ENCODE measurements at regions not wholly inside any gene's neighbourhood (a gene's known extent, or its start where the extent isn't known, plus 50 kb on each side); places are given as distances from the start of the nearest gene placed in this dataset.

GRCh38 chr5:167557359-167557758 lies 734.1 kb upstream of the WWC1 start:
- DNase-seq (ENCODE audit: low spot score), result no peak

GRCh38 chr5:167561796-167562195 lies 729.6 kb upstream of the WWC1 start:
- no peak for DNase-seq (ENCODE audit: low spot score)

- no peak for DNase-seq (ENCODE audit: low spot score)
Measured at GRCh38 chr5:167564275-167564674, 727.2 kb upstream of the WWC1 start.

GRCh38 chr5:167565189-167565954 lies 726.1 kb upstream of the WWC1 start:
- peak; percentile 20 for DNase-seq (ENCODE audit: low spot score)

- DNase-seq (ENCODE audit: low spot score), result no peak
Measured at GRCh38 chr5:167570431-167570830, 721.0 kb upstream of the WWC1 start.

- no peak for DNase-seq (ENCODE audit: low spot score)
Measured at GRCh38 chr5:167571824-167572223, 719.6 kb upstream of the WWC1 start.

GRCh38 chr5:167573370-167574127 lies 717.9 kb upstream of the WWC1 start:
- DNase-seq (ENCODE audit: low spot score), result no peak

GRCh38 chr5:167574464-167574863 lies 717.0 kb upstream of the WWC1 start:
- no peak for DNase-seq (ENCODE audit: low spot score)

- DNase-seq (ENCODE audit: low spot score), result no peak
Measured at GRCh38 chr5:167575330-167575729, 716.1 kb upstream of the WWC1 start.

GRCh38 chr5:167576126-167576525 lies 715.3 kb upstream of the WWC1 start:
- DNase-seq (ENCODE audit: low spot score), result no peak

- no peak for DNase-seq (ENCODE audit: low spot score)
Measured at GRCh38 chr5:167576897-167577296, 714.5 kb upstream of the WWC1 start.

- no peak for DNase-seq (ENCODE audit: low spot score)
Measured at GRCh38 chr5:167577616-167578015, 713.8 kb upstream of the WWC1 start.

GRCh38 chr5:167578977-167579692 lies 712.3 kb upstream of the WWC1 start:
- no peak for DNase-seq (ENCODE audit: low spot score)

- no peak for DNase-seq (ENCODE audit: low spot score)
Measured at GRCh38 chr5:167579693-167580055, 711.8 kb upstream of the WWC1 start.

GRCh38 chr5:167580608-167581007 lies 710.8 kb upstream of the WWC1 start:
- DNase-seq (ENCODE audit: low spot score), result no peak

- no peak for DNase-seq (ENCODE audit: low spot score)
Measured at GRCh38 chr5:167582283-167582682, 709.2 kb upstream of the WWC1 start.

GRCh38 chr5:167582886-167583285 lies 708.6 kb upstream of the WWC1 start:
- DNase-seq (ENCODE audit: low spot score), result no peak

- no peak for DNase-seq (ENCODE audit: low spot score)
Measured at GRCh38 chr5:167585184-167585583, 706.3 kb upstream of the WWC1 start.

- peak; percentile 21 for DNase-seq (ENCODE audit: low spot score)
Measured at GRCh38 chr5:167587772-167588437, 703.5 kb upstream of the WWC1 start.

GRCh38 chr5:167592114-167592513 lies 699.3 kb upstream of the WWC1 start:
- no peak for DNase-seq (ENCODE audit: low spot score)

GRCh38 chr5:167593329-167594060 lies 698.0 kb upstream of the WWC1 start:
- DNase-seq (ENCODE audit: low spot score), result no peak

GRCh38 chr5:167594061-167594435 lies 697.4 kb upstream of the WWC1 start:
- DNase-seq (ENCODE audit: low spot score), result no peak
